ENCODE measurements at regions not wholly inside any gene's neighbourhood (a gene's known extent, or its start where the extent isn't known, plus 50 kb on each side); places are given as distances from the start of the nearest gene placed in this dataset.

DNA sequence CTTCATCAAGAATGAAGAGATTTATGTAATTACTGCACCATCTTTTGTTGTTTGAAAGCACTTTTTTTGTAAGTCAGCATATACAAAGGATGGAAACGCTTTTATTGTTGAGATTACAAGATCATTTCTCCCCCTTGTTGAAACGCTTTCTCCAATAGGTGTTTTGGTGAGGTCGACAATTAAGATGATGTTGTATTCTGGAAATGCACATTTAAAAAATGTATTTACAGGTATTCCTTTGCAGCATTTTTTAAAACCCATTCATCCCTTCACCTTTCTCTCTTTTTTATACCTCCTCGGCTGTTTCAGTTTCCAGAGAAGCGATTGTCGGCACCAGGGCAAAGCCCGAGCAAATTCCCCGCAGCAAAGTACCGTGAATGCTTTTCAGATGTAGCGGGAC lies 499.9 kb downstream of the VRK1 start:
- Mint-ChIP-seq H3K4me3 (ENCODE audit: unreplicated experiment) (no peak overlapping the region), H3K4me1 (ENCODE audit: low read depth, unreplicated experiment) (peaks cover 2% of the 10 kb centered on the region), H3K27ac (ENCODE audit: unreplicated experiment) (no peak overlapping the region), H3K27me3 (ENCODE audit: low read depth, unreplicated experiment) (peaks cover 30% of the 10 kb centered on the region), H3K9me3 (ENCODE audit: unreplicated experiment) (no peaks in the 10 kb centered on the region), H3K36me3 (ENCODE audit: low read depth, unreplicated experiment) (no peaks in the 10 kb centered on the region)
- no peaks in the 10 kb centered on the region for H3K4me1 ChIP-seq (ENCODE audit: insufficient read depth, low read length)
- no peak for TF ChIP-seq CTCF (IDR thresholded peaks at IDR 0.05; ENCODE audit: insufficient read depth, low read depth, low read length)
- no peak for TF ChIP-seq EZH2 (IDR thresholded peaks at IDR 0.05; ENCODE audit: insufficient read depth, low read length)
- H3K9ac ChIP-seq (ENCODE audit: low read length), result no peak overlapping the region
- no peaks in the 10 kb centered on the region for H4K20me1 ChIP-seq (ENCODE audit: insufficient read depth, low read length)
- H2AFZ ChIP-seq (ENCODE audit: low read depth, low read length), result no peak overlapping the region
- H3K36me3 ChIP-seq (ENCODE audit: insufficient read depth, low read length), result no peaks in the 10 kb centered on the region
- no peak overlapping the region for H3K27ac ChIP-seq (ENCODE audit: low read depth, low read length)
- FAIRE-seq (no peak), DNase-seq (ENCODE audit: low read depth) (no peak)
- no peak overlapping the region for H3K4me2 ChIP-seq (ENCODE audit: low read length)
- H3K4me3 ChIP-seq (ENCODE audit: insufficient read depth, low read depth, low read length), result no peak overlapping the region
- no peaks in the 10 kb centered on the region for H3K9me3 ChIP-seq (ENCODE audit: insufficient read depth, low read depth, low read length)
- peaks cover 17% of the 10 kb centered on the region for H3K27me3 ChIP-seq (ENCODE audit: insufficient read depth, low read length)
- no peaks in the 10 kb centered on the region for H3K79me2 ChIP-seq (ENCODE audit: insufficient read depth, low read length)

DNA sequence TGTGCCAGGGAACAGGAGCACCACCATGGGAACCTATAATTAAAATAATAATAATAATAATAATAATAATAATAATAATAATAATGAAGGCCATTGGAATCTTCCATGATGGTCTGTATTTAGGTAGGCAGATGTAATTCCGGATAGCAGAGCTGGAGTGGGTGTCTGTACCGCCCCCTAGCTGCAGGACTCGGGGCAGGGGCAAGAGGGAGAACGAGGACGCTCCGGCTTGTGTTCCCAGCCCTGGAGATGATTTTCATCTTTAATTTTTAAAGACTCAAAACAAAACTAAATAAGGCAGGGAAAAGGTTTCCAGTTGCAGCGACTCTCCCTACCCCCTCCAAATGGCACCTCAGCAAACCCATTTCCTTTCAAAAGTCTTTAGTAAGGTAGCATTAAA lies 501.1 kb downstream of the VRK1 start:
- no peak overlapping the region for H3K27ac Mint-ChIP-seq (ENCODE audit: unreplicated experiment)
- Histone ChIP-seq H3K27ac (ENCODE audit: low read depth, low read length) (no peak overlapping the region), H3K9ac (ENCODE audit: low read length) (no peak overlapping the region), H3K27me3 (ENCODE audit: insufficient read depth, low read length) (peaks cover 12% of the 10 kb centered on the region), H3K9me3 (ENCODE audit: insufficient read depth, low read depth, low read length) (no peaks in the 10 kb centered on the region), H2AFZ (ENCODE audit: low read depth, low read length) (no peak overlapping the region), H3K4me1 (ENCODE audit: insufficient read depth, low read length) (no peaks in the 10 kb centered on the region), H4K20me1 (ENCODE audit: insufficient read depth, low read length) (no peaks in the 10 kb centered on the region), H3K4me3 (ENCODE audit: insufficient read depth, low read depth, low read length) (no peak overlapping the region), H3K36me3 (ENCODE audit: insufficient read depth, low read length) (no peaks in the 10 kb centered on the region), H3K79me2 (ENCODE audit: insufficient read depth, low read length) (no peaks in the 10 kb centered on the region), H3K4me2 (ENCODE audit: low read length) (no peak overlapping the region)
- peaks cover 27% of the 10 kb centered on the region for H3K27me3 Mint-ChIP-seq (ENCODE audit: low read depth, unreplicated experiment)
- H3K4me1 Mint-ChIP-seq (ENCODE audit: low read depth, unreplicated experiment), result peaks cover 2% of the 10 kb centered on the region
- FAIRE-seq (no peak), DNase-seq (ENCODE audit: low read depth) (no peak)
- H3K4me3 Mint-ChIP-seq (ENCODE audit: unreplicated experiment), result no peak overlapping the region
- no peaks in the 10 kb centered on the region for H3K9me3 Mint-ChIP-seq (ENCODE audit: unreplicated experiment)
- no peaks in the 10 kb centered on the region for H3K36me3 Mint-ChIP-seq (ENCODE audit: low read depth, unreplicated experiment)
- TF ChIP-seq CTCF (IDR thresholded peaks at IDR 0.05; ENCODE audit: insufficient read depth, low read depth, low read length) (no peak), EZH2 (IDR thresholded peaks at IDR 0.05; ENCODE audit: insufficient read depth, low read length) (no peak)

- no peak for TF ChIP-seq EZH2 (IDR thresholded peaks at IDR 0.05; ENCODE audit: insufficient read depth, low read length)
- no peak for TF ChIP-seq CTCF (IDR thresholded peaks at IDR 0.05; ENCODE audit: insufficient read depth, low read depth, low read length)
- Mint-ChIP-seq H3K4me3 (ENCODE audit: unreplicated experiment) (no peak overlapping the region), H3K36me3 (ENCODE audit: low read depth, unreplicated experiment) (no peaks in the 10 kb centered on the region), H3K27ac (ENCODE audit: unreplicated experiment) (no peak overlapping the region), H3K27me3 (ENCODE audit: low read depth, unreplicated experiment) (peaks cover 27% of the 10 kb centered on the region), H3K9me3 (ENCODE audit: unreplicated experiment) (no peaks in the 10 kb centered on the region), H3K4me1 (ENCODE audit: low read depth, unreplicated experiment) (peaks cover 2% of the 10 kb centered on the region)
- DNase-seq (ENCODE audit: low read depth), result no peak
- Histone ChIP-seq H2AFZ (ENCODE audit: low read depth, low read length) (no peak overlapping the region), H3K9ac (ENCODE audit: low read length) (no peak overlapping the region), H3K9me3 (ENCODE audit: insufficient read depth, low read depth, low read length) (no peaks in the 10 kb centered on the region), H3K27me3 (ENCODE audit: insufficient read depth, low read length) (peaks cover 12% of the 10 kb centered on the region), H3K79me2 (ENCODE audit: insufficient read depth, low read length) (no peaks in the 10 kb centered on the region), H3K4me3 (ENCODE audit: insufficient read depth, low read depth, low read length) (no peak overlapping the region), H3K36me3 (ENCODE audit: insufficient read depth, low read length) (no peaks in the 10 kb centered on the region), H3K4me2 (ENCODE audit: low read length) (no peak overlapping the region), H3K27ac (ENCODE audit: low read depth, low read length) (no peak overlapping the region), H4K20me1 (ENCODE audit: insufficient read depth, low read length) (no peaks in the 10 kb centered on the region), H3K4me1 (ENCODE audit: insufficient read depth, low read length) (no peaks in the 10 kb centered on the region)
- no peak for FAIRE-seq
These were observed 501.6 kb downstream of the VRK1 start for GRCh38 chr14:97298736-97299135.

All from astrocyte (in vitro differentiated cells and primary cell).